SK-N-SH (cell line): ENCODE measurements at regions not wholly inside any gene's neighbourhood (a gene's known extent, or its start where the extent isn't known, plus 50 kb on each side); places are given as distances from the start of the nearest gene placed in this dataset.

ENCODE experiments used
- CTCF ChIA-PET: fragments of 300-600, 350-600 bp; formaldehyde crosslinking; extraction: SDS; loops from one replicate; lab custom pipeline; 2021; lab: Yijun Ruan, JAX
- POLR2A ChIA-PET: fragments of 350-600 bp; sonication (Branson Sonifier 250); formaldehyde crosslinking; extraction: SDS; loops from one replicate; lab custom pipeline; 2020; ENCODE audit warnings: antibody characterized with exemption, inconsistent platforms; lab: Yijun Ruan, JAX
- DNase-seq: peaks from one replicate; pipeline ENCODE4 v3.0.0; 2012
- H2AFZ ChIP-seq: fragments of 200-600 bp; sonication (generic); 2 replicates; pipeline ENCODE4 v1.8.1; 2016; ENCODE audit warnings: antibody characterized with exemption, mild to moderate bottlenecking, low read depth
- H3F3A ChIP-seq: fragments of 200-600 bp; sonication (generic); replicated peaks from 2 replicates; pipeline ENCODE3; 2016; ENCODE audit warnings: antibody characterized with exemption, mild to moderate bottlenecking; ENCODE audit not compliant: insufficient read depth
- H3K27ac ChIP-seq, 2 experiments: fragments of 200-500 bp in 1 of 2; fragments of 200-600 bp in 1 of 2; sonication (Bioruptor generic) in 1 of 2; sonication (generic), shearing (Covaris generic) in 1 of 2; 2 replicates each; pipeline versions ENCODE4 v1.5.1 to v1.6.1; 2014 to 2016; ENCODE audit warnings: low read depth in 2 of 2, inconsistent platforms in 1 of 2, low read length in 1 of 2, mild to moderate bottlenecking in 1 of 2, mixed read lengths in 1 of 2
- H3K27me3 ChIP-seq: fragments of 200-600 bp; sonication (generic), shearing (Covaris generic); 2 replicates; pipeline ENCODE4 v1.6.1; 2016; ENCODE audit warnings: mixed run types; ENCODE audit not compliant: insufficient read depth
- H3K36me3 ChIP-seq, 2 experiments: fragments of 200-500 bp in 1 of 2; fragments of 200-600 bp in 1 of 2; sonication (Bioruptor generic) in 1 of 2; sonication (generic) in 1 of 2; replicated peaks in 1 of 2; 2 replicates each; pipeline versions ENCODE3 to v1.5.1; 2014 to 2016; ENCODE audit warnings: low read length in 1 of 2, mild to moderate bottlenecking in 1 of 2; ENCODE audit not compliant: insufficient read depth in 2 of 2, control insufficient read depth in 1 of 2
- H3K4me1 ChIP-seq, 2 experiments: fragments of 200-500 bp in 1 of 2; fragments of 200-600 bp in 1 of 2; sonication (Bioruptor generic) in 1 of 2; sonication (generic), shearing (Covaris generic) in 1 of 2; 2 replicates each; pipeline versions ENCODE4 v1.5.1 to v1.6.1; 2014 to 2016; ENCODE audit warnings: low read depth in 1 of 2, low read length in 1 of 2, mixed run types in 1 of 2; ENCODE audit not compliant: insufficient read depth in 2 of 2, control insufficient read depth in 1 of 2
- H3K4me2 ChIP-seq: fragments of 200-600 bp; sonication (generic), shearing (Covaris generic); 2 replicates; pipeline ENCODE4 v1.6.1; 2017; ENCODE audit warnings: mixed run types
- H3K4me3 ChIP-seq, 2 experiments: fragments of 200-500 bp in 1 of 2; fragments of 200-600 bp in 1 of 2; sonication (Bioruptor generic) in 1 of 2; sonication (generic), shearing (Covaris generic) in 1 of 2; 2 replicates each; pipeline versions ENCODE4 v1.5.1 to v1.8.1; 2014 to 2016; ENCODE audit warnings: low read depth in 2 of 2, inconsistent platforms in 1 of 2, low read length in 1 of 2, mild to moderate bottlenecking in 1 of 2, mixed read lengths in 1 of 2, moderate library complexity in 1 of 2
- H3K79me2 ChIP-seq: fragments of 200-600 bp; sonication (generic); 2 replicates; pipeline ENCODE4 v1.8.1; 2017; ENCODE audit warnings: mild to moderate bottlenecking; ENCODE audit not compliant: insufficient read depth
- H3K9ac ChIP-seq: fragments of 200-600 bp; sonication (generic); 2 replicates; pipeline ENCODE4 v1.6.1; 2017; ENCODE audit warnings: mixed run types
- H3K9me2 ChIP-seq: fragments of 200-600 bp; sonication (generic); 2 replicates; pipeline ENCODE4 v1.6.1; 2017; ENCODE audit warnings: mixed run types
- H3K9me3 ChIP-seq: fragments of 200-600 bp; sonication (generic); 2 replicates; pipeline ENCODE4 v1.6.1; 2017; ENCODE audit warnings: mixed run types, mild to moderate bottlenecking, moderate library complexity
- H4K20me1 ChIP-seq: fragments of 200-600 bp; sonication (generic); 2 replicates; pipeline ENCODE4 v1.6.1; 2017; ENCODE audit warnings: mild to moderate bottlenecking, mixed run types; ENCODE audit not compliant: insufficient read depth
- EZH2phosphoT487 ChIP-seq: fragments of 200-600 bp; sonication (generic); IDR thresholded peaks from 2 replicates; pipeline ENCODE4 v1.6.1; 2017; ENCODE audit warnings: low read depth, mixed run types, mild to moderate bottlenecking, antibody characterized with exemption, moderate library complexity, borderline replicate concordance
- GATA2 ChIP-seq: sonication (generic); formaldehyde crosslinking; IDR thresholded peaks from 2 replicates; pipeline ENCODE4 v1.5.0; 2020; ENCODE audit warnings: mild to moderate bottlenecking, missing genetic modification reagents
- JUND ChIP-seq: IDR thresholded peaks from 2 replicates; pipeline ENCODE4 v1.4.0; 2012
- MEF2A ChIP-seq: IDR thresholded peaks from 2 replicates; pipeline ENCODE4 v1.4.0; 2012; ENCODE audit warnings: low read depth, borderline replicate concordance
- NFIC ChIP-seq: IDR thresholded peaks from 2 replicates; pipeline ENCODE4 v1.4.0; 2012; ENCODE audit warnings: borderline replicate concordance
- NRF1 ChIP-seq: IDR thresholded peaks from 2 replicates; pipeline ENCODE4 v1.6.1; 2012; ENCODE audit warnings: low read depth, mild to moderate bottlenecking, low read length
- PBX3 ChIP-seq: IDR thresholded peaks from 2 replicates; pipeline ENCODE4; 2012
- RCOR1 ChIP-seq: fragments of 150-350 bp; IDR thresholded peaks from 2 replicates; pipeline ENCODE4 v1.6.1; 2017; ENCODE audit warnings: antibody characterized with exemption, low read length
- RXRA ChIP-seq: IDR thresholded peaks from 2 replicates; pipeline ENCODE4 v1.4.0; 2012; ENCODE audit warnings: low read depth, mild to moderate bottlenecking, borderline replicate concordance
- SIN3A ChIP-seq: IDR thresholded peaks from 2 replicates; pipeline ENCODE4 v1.6.1; 2012; ENCODE audit warnings: low read depth, mild to moderate bottlenecking, low read length, moderate library complexity, borderline replicate concordance
- SMC3 ChIP-seq: IDR thresholded peaks from 2 replicates; pipeline ENCODE4 v1.6.1; 2012; ENCODE audit warnings: low read depth, low read length, improper control_type of control experiment
- TAF1 ChIP-seq: IDR thresholded peaks from 2 replicates; pipeline ENCODE4 v1.6.1; 2012; ENCODE audit warnings: low read depth, mild to moderate bottlenecking, low read length, moderate library complexity, borderline replicate concordance
- USF2 ChIP-seq: fragments of 150-350 bp; IDR thresholded peaks from 2 replicates; pipeline ENCODE4 v1.6.1; 2017; ENCODE audit warnings: antibody characterized with exemption, low read length, low read depth, borderline replicate concordance
- WGBS: methylation state at CpG from one replicate; pipeline ENCODE4 v1.1.6; 2017; ENCODE audit warnings: low lambda C conversion rate; 5-methylcytosine and 5-hydroxymethylcytosine counted together
- TF ChIP-seq, protein P1 (sequence below): IDR thresholded peaks from 2 replicates; pipeline ENCODE4 v1.6.1; 2012; ENCODE audit warnings: mild to moderate bottlenecking, low read depth, low read length, moderate library complexity
- TF ChIP-seq, protein P2 (sequence below): IDR thresholded peaks from 2 replicates; pipeline ENCODE4 v1.4.0; 2012; ENCODE audit warnings: low read depth, borderline replicate concordance
- TF ChIP-seq, protein P3 (sequence below): IDR thresholded peaks from 2 replicates; pipeline ENCODE4 v1.4.0; 2012; ENCODE audit warnings: low read depth

DNA sequence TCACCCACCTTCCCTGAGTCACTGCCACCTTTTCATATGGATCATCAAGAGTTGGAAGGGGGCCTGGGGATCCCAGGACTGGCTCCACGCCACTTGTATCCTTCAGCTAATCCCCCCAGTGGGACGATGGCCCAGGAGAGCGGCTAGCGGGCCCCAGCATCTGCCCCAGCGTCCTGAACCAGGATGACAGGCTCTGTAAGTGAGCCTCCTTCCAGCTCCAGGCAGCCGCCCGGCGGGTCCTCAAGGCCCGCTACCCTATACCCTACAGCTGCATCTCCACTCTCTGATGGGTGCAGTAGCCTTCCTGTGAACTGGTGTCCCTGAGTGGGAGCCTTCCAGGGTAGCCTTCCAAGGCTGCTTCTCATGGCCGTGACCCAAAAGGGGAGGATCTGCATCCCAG is 183.1 kb downstream of the ATG4C start:
- no peak overlapping the region for H2AFZ ChIP-seq
- 64% methylated on average over 3 of the region's 10 CpGs for WGBS
- H3F3A ChIP-seq: no peaks in the 10 kb centered on the region
- no peaks in the 10 kb centered on the region for H3K27me3 ChIP-seq
- ChIA-PET CTCF (interaction anchor here (2.1 to 4.8 kb wide), 2 partner anchors 55 to 182 kb away, joined by 5 to 15 read pairs; no protein-coding TSS in a partner anchor), POLR2A (no interaction called here)
- no peak overlapping the region for H3K9ac ChIP-seq
- DNase-seq: no peak
- no peaks in the 10 kb centered on the region for H3K9me3 ChIP-seq
- H3K36me3 ChIP-seq: no peaks in the 10 kb centered on the region
- no peak for TF ChIP-seq JUND
- no peak for TF ChIP-seq TAF1
- TF ChIP-seq GATA2 (CRISPR knock-in tag): no peak
- TF ChIP-seq SIN3A: no peak
- TF ChIP-seq NFIC: no peak
- no peak for TF ChIP-seq MEF2A
- no peak for TF ChIP-seq NRF1
- no peak for TF ChIP-seq EZH2phosphoT487
- no peak for TF ChIP-seq RCOR1
- TF ChIP-seq, protein P1, sequence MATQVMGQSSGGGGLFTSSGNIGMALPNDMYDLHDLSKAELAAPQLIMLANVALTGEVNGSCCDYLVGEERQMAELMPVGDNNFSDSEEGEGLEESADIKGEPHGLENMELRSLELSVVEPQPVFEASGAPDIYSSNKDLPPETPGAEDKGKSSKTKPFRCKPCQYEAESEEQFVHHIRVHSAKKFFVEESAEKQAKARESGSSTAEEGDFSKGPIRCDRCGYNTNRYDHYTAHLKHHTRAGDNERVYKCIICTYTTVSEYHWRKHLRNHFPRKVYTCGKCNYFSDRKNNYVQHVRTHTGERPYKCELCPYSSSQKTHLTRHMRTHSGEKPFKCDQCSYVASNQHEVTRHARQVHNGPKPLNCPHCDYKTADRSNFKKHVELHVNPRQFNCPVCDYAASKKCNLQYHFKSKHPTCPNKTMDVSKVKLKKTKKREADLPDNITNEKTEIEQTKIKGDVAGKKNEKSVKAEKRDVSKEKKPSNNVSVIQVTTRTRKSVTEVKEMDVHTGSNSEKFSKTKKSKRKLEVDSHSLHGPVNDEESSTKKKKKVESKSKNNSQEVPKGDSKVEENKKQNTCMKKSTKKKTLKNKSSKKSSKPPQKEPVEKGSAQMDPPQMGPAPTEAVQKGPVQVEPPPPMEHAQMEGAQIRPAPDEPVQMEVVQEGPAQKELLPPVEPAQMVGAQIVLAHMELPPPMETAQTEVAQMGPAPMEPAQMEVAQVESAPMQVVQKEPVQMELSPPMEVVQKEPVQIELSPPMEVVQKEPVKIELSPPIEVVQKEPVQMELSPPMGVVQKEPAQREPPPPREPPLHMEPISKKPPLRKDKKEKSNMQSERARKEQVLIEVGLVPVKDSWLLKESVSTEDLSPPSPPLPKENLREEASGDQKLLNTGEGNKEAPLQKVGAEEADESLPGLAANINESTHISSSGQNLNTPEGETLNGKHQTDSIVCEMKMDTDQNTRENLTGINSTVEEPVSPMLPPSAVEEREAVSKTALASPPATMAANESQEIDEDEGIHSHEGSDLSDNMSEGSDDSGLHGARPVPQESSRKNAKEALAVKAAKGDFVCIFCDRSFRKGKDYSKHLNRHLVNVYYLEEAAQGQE: no peak
- TF ChIP-seq RXRA: no peak
- no peak for TF ChIP-seq PBX3
- H3K4me3 ChIP-seq: no peak overlapping the region
- no peaks in the 10 kb centered on the region for H3K79me2 ChIP-seq
- no peak overlapping the region for H3K4me2 ChIP-seq
- H3K4me1 ChIP-seq: peaks cover 0 to 3% of the 10 kb centered on the region in 2 experiments; a peak in 2 of 4 replicates
- H3K9me2 ChIP-seq: no peaks in the 10 kb centered on the region
- no peaks in the 10 kb centered on the region for H4K20me1 ChIP-seq
- no peak overlapping the region for H3K27ac ChIP-seq

DNA sequence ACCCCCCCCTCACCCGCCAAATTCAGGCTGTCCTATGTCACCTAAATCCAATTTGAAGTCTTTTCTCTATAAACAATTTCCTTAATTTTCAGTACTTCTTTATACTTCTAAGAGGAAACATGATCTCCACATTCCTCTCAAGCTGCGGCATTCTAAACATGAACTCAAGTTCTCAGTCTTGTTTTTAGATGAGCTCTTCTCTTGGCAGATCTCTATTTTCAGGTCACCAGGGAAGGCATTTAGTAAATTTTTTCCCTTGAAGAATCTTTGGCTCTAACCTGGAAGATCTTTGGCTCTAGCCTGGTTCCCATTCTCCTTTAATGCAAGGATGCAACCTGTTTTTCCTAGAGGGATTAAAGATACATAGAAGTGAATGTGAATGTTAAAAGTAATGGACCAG is 193.4 kb downstream of the ATG4C start:
- no peak overlapping the region for H3K4me2 ChIP-seq
- 59% methylated on average over 2 of the region's 2 CpGs for WGBS
- no peaks in the 10 kb centered on the region for H3F3A ChIP-seq
- no peak for DNase-seq
- no peaks in the 10 kb centered on the region for H3K9me2 ChIP-seq
- no peaks in the 10 kb centered on the region for H3K9me3 ChIP-seq
- ChIA-PET POLR2A (no interaction called here), CTCF (interaction anchor here (0.8 to 1.5 kb wide), 2 partner anchors 10 to 171 kb away, joined by 3 to 5 read pairs; no protein-coding TSS in a partner anchor)
- no peaks in the 10 kb centered on the region; a peak in 1 of 4 replicates for H3K4me1 ChIP-seq
- H3K27me3 ChIP-seq: no peaks in the 10 kb centered on the region; the same call in 1 of the 2 replicates
- TF ChIP-seq EZH2phosphoT487 (no peak), RCOR1 (no peak), NFIC (no peak), SMC3 (no peak), USF2 (no peak), RXRA (no peak), SIN3A (no peak)
- TF ChIP-seq, protein P2, sequence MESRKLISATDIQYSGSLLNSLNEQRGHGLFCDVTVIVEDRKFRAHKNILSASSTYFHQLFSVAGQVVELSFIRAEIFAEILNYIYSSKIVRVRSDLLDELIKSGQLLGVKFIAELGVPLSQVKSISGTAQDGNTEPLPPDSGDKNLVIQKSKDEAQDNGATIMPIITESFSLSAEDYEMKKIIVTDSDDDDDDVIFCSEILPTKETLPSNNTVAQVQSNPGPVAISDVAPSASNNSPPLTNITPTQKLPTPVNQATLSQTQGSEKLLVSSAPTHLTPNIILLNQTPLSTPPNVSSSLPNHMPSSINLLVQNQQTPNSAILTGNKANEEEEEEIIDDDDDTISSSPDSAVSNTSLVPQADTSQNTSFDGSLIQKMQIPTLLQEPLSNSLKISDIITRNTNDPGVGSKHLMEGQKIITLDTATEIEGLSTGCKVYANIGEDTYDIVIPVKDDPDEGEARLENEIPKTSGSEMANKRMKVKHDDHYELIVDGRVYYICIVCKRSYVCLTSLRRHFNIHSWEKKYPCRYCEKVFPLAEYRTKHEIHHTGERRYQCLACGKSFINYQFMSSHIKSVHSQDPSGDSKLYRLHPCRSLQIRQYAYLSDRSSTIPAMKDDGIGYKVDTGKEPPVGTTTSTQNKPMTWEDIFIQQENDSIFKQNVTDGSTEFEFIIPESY: no peak
- TF ChIP-seq, protein P3, sequence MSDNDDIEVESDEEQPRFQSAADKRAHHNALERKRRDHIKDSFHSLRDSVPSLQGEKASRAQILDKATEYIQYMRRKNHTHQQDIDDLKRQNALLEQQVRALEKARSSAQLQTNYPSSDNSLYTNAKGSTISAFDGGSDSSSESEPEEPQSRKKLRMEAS: no peak
- H3K36me3 ChIP-seq: no peaks in the 10 kb centered on the region
- H3K79me2 ChIP-seq: no peaks in the 10 kb centered on the region
- H4K20me1 ChIP-seq: no peaks in the 10 kb centered on the region
- H3K27ac ChIP-seq: no peak overlapping the region
- H3K4me3 ChIP-seq: no peak overlapping the region
- no peak overlapping the region for H2AFZ ChIP-seq
- no peak overlapping the region for H3K9ac ChIP-seq
